Pancreas (tissue), 10 donors: ENCODE measurements at regions not wholly inside any gene's neighbourhood (a gene's known extent, or its start where the extent isn't known, plus 50 kb on each side); places are given as distances from the start of the nearest gene placed in this dataset.

Source experiments
- ATAC-seq, 4 donors: fragments of 200-7000 bp; cut with Tn5 transposase; one replicate each; pipeline versions ENCODE4 v1.8.0 to v1.9.1; 2020; ENCODE audit warnings: mild to moderate bottlenecking in 4 of 4, moderate library complexity in 4 of 4
- DNase-seq, 6 donors: peaks; one replicate each; pipeline ENCODE4 v3.0.0-alpha.2; 2020
- FAIRE-seq: peaks from 2 replicates; lab custom pipeline; 2012; peaks lifted over from hg19 to GRCh38; lab: Jason Lieb, UNC
- H3K27ac ChIP-seq, 4 donors: fragments of 200-600 bp; sonication (generic); 1 replicate in 3 of 4; 2 replicates in 1 of 4; pipeline versions ENCODE4 v1.5.0 to v1.8.0; 2020
- H3K27me3 ChIP-seq, 4 donors: fragments of 200-600 bp; one replicate each; pipeline ENCODE4 v1.8.0; 2021
- H3K36me3 ChIP-seq, 3 donors: fragments of 200-600 bp; sonication (generic) in 1 of 3; one replicate each; pipeline versions ENCODE4 v1.5.0 to v1.8.0; 2020 to 2021
- H3K4me1 ChIP-seq, 3 donors: fragments of 200-600 bp; one replicate each; pipeline ENCODE4 v1.8.0; 2021
- H3K4me3 ChIP-seq, 4 donors: fragments of 200-600 bp; sonication (generic) in 2 of 4; one replicate each; pipeline versions ENCODE4 v1.5.0 to v1.8.0; 2020 to 2021
- H3K9me3 ChIP-seq, 4 donors: fragments of 200-600 bp; one replicate each; pipeline ENCODE4 v1.8.0; 2021
- WGBS, 2 donors: extraction: QIAGEN DNeasy Blood & Tissue Kit; methylation state at CpG; one replicate each; pipeline ENCODE4 v1.1.7; 2013; 5-methylcytosine and 5-hydroxymethylcytosine counted together
- intact Hi-C, 3 donors: fragments of 100-400 bp; cut with DNase I; formaldehyde crosslinking; loops; one replicate each; pipeline versions ENCODE4 v1.11.1 to v1.14.2; 2022
- TF ChIP-seq, protein P1 (sequence below), 4 donors: fragments of 200-600 bp; sonication (generic) in 3 of 4; IDR thresholded peaks; one replicate each; pipeline versions ENCODE4 v1.5.0 to v1.8.0; 2021; ENCODE audit warnings: antibody characterized with exemption in 4 of 4
- donor health status: healthy with polysubstance abuse.
- donor health status: DM: no; HTN: no; CAD: no; lungs with moderate emphysema.
- donor health status: DM: no; HTN: no; CAD: no.
- donor health status: control.
- donor health status: control.
- donor health status: Bipolar disorder and iron deficiency.
- donor health status: DM: yes; HTN: yes; CAD: no.
- donor health status: DM: no; HTN: no; CAD: no.
- donor health status: DM: no; HTN: no; CAD: no.
- donor health status: DM: yes; HTN: yes; CAD: no.

DNA sequence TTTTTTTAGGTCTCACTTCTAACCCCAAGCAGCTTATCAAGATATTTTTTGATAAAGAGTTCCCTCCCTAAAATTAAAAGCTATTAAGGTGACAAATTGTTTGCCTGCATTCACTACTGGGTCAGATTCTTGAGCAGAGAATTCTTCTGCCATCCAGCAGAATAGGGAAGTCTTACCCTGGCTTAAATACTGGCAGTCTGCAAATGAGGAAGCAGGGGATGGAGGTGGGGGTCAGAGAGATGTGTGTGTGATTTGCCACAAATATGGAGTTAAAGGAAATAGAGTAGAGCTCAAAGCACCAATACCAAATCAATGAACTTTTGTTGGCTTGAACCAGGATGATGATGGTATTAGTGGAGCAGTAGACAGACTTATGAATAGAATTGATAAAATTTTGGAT is 122.2 kb downstream of the ANXA5 start:
- TF ChIP-seq, protein P1, sequence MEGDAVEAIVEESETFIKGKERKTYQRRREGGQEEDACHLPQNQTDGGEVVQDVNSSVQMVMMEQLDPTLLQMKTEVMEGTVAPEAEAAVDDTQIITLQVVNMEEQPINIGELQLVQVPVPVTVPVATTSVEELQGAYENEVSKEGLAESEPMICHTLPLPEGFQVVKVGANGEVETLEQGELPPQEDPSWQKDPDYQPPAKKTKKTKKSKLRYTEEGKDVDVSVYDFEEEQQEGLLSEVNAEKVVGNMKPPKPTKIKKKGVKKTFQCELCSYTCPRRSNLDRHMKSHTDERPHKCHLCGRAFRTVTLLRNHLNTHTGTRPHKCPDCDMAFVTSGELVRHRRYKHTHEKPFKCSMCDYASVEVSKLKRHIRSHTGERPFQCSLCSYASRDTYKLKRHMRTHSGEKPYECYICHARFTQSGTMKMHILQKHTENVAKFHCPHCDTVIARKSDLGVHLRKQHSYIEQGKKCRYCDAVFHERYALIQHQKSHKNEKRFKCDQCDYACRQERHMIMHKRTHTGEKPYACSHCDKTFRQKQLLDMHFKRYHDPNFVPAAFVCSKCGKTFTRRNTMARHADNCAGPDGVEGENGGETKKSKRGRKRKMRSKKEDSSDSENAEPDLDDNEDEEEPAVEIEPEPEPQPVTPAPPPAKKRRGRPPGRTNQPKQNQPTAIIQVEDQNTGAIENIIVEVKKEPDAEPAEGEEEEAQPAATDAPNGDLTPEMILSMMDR (IDR thresholded peaks at IDR 0.05), result no peak
- Histone ChIP-seq H3K27ac (no peak overlapping the region), H3K4me1 (no peaks in the 10 kb centered on the region), H3K4me3 (no peak overlapping the region), H3K27me3 (no peaks in the 10 kb centered on the region), H3K9me3 (no peaks in the 10 kb centered on the region), H3K36me3 (no peaks in the 10 kb centered on the region)
- FAIRE-seq (no peak), ATAC-seq (no peak), DNase-seq (no peak)
- intact Hi-C loops, result no loop called here

- intact Hi-C loops, result no loop called here
- TF ChIP-seq, protein P1 (IDR thresholded peaks at IDR 0.05), result no peak
These were observed 129.0 kb downstream of the ANXA5 start for GRCh38 chr4:121567748-121568147.

GRCh38 chr4:121564840-121565375 is 131.9 kb downstream of the ANXA5 start:
- intact Hi-C loops, result no loop called here
- H3K36me3 ChIP-seq, result no peaks in the 10 kb centered on the region
- no peak for ATAC-seq
- FAIRE-seq, result no peak
- H3K4me3 ChIP-seq, result no peak overlapping the region
- no peaks in the 10 kb centered on the region for H3K4me1 ChIP-seq
- H3K27me3 ChIP-seq, result no peaks in the 10 kb centered on the region
- 40 to 43% methylated on average over 5 of the region's 5 CpGs for WGBS, 2 donors
- H3K27ac ChIP-seq, result no peak overlapping the region
- no peak for DNase-seq
- TF ChIP-seq, protein P1 (IDR thresholded peaks at IDR 0.05), result no peak
- H3K9me3 ChIP-seq, result no peaks in the 10 kb centered on the region

More at GRCh38 chr4:121567748-121568147, 129.0 kb downstream of the ANXA5 start:
- no peak for FAIRE-seq
- no peak overlapping the region for H3K4me3 ChIP-seq
- H3K27ac ChIP-seq, result no peak overlapping the region
- DNase-seq, result peak in 1 of 6 donors; percentile 23
- H3K27me3 ChIP-seq, result no peaks in the 10 kb centered on the region
- H3K4me1 ChIP-seq, result no peaks in the 10 kb centered on the region
- no peaks in the 10 kb centered on the region for H3K9me3 ChIP-seq
- 49 to 73% methylated on average over 4 of the region's 4 CpGs for WGBS, 2 donors
- no peaks in the 10 kb centered on the region for H3K36me3 ChIP-seq
- ATAC-seq, result no peak

DNA sequence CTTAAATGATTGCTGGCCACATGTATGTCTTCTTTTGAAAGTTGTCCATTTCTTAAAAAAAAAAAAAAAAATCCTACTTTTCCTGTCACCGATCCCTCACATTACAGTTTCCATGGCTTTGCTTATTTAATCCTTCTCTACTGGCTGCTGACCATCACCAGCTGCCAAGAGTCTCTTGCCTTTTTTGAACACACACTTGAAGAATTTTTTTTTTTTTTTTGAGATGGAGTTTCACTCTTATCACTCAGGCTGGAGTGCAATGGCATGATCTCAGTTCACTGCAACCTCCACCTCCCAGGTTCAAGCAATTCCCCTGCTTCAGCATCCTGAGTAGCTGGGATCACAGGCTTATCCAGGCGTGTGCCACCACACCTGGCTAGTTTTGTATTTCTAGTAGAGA is 134.0 kb downstream of the ANXA5 start:
- DNase-seq, result no peak
- 65 to 79% methylated on average over 2 of the region's 2 CpGs for WGBS, 2 donors
- H3K27ac ChIP-seq, result no peak overlapping the region
- H3K4me1 ChIP-seq, result no peaks in the 10 kb centered on the region
- intact Hi-C loops, result no loop called here
- no peak for FAIRE-seq
- no peaks in the 10 kb centered on the region for H3K27me3 ChIP-seq
- no peak for ATAC-seq
- H3K4me3 ChIP-seq, result no peak overlapping the region
- H3K36me3 ChIP-seq, result no peaks in the 10 kb centered on the region
- TF ChIP-seq, protein P1 (IDR thresholded peaks at IDR 0.05), result no peak
- H3K9me3 ChIP-seq, result no peaks in the 10 kb centered on the region

- Histone ChIP-seq H3K9me3 (no peaks in the 10 kb centered on the region), H3K36me3 (no peaks in the 10 kb centered on the region), H3K4me3 (no peak overlapping the region), H3K27me3 (no peaks in the 10 kb centered on the region), H3K4me1 (no peaks in the 10 kb centered on the region), H3K27ac (no peak overlapping the region)
- TF ChIP-seq, protein P1 (IDR thresholded peaks at IDR 0.05), result no peak
- 40 to 42% methylated on average over 4 of the region's 4 CpGs for WGBS, 2 donors
- ATAC-seq, result no peak
- DNase-seq, result no peak
- FAIRE-seq, result no peak
- intact Hi-C loops, result no loop called here
These were observed 141.3 kb downstream of the ANXA5 start for GRCh38 chr4:121555315-121556107.
